ENCODE measurements at regions not wholly inside any gene's neighbourhood (a gene's known extent, or its start where the extent isn't known, plus 50 kb on each side); places are given as distances from the start of the nearest gene placed in this dataset.

- TF ChIP-seq POLR2A (IDR thresholded peaks at IDR 0.05; ENCODE audit: low read length) (no peak), GATA1 (IDR thresholded peaks at IDR 0.05; ENCODE audit: low read depth, low read length) (no peak)
Observed at GRCh38 chr3:102665183-102665582, 230.4 kb downstream of the ZPLD1 start.
